SK-N-SH (cell line): ENCODE measurements at regions not wholly inside any gene's neighbourhood (a gene's known extent, or its start where the extent isn't known, plus 50 kb on each side); places are given as distances from the start of the nearest gene placed in this dataset.

Experiments
- CTCF ChIA-PET: fragments of 300-600, 350-600 bp; formaldehyde crosslinking; extraction: SDS; loops from one replicate; lab custom pipeline; 2021; lab: Yijun Ruan, JAX
- POLR2A ChIA-PET: fragments of 350-600 bp; sonication (Branson Sonifier 250); formaldehyde crosslinking; extraction: SDS; loops from one replicate; lab custom pipeline; 2020; ENCODE audit warnings: antibody characterized with exemption, inconsistent platforms; lab: Yijun Ruan, JAX
- DNase-seq: peaks from one replicate; pipeline ENCODE4 v3.0.0; 2012
- H2AFZ ChIP-seq: fragments of 200-600 bp; sonication (generic); 2 replicates; pipeline ENCODE4 v1.8.1; 2016; ENCODE audit warnings: antibody characterized with exemption, mild to moderate bottlenecking, low read depth
- H3F3A ChIP-seq: fragments of 200-600 bp; sonication (generic); replicated peaks from 2 replicates; pipeline ENCODE3; 2016; ENCODE audit warnings: antibody characterized with exemption, mild to moderate bottlenecking; ENCODE audit not compliant: insufficient read depth
- H3K27ac ChIP-seq, 2 experiments: fragments of 200-500 bp in 1 of 2; fragments of 200-600 bp in 1 of 2; sonication (Bioruptor generic) in 1 of 2; sonication (generic), shearing (Covaris generic) in 1 of 2; 2 replicates each; pipeline versions ENCODE4 v1.5.1 to v1.6.1; 2014 to 2016; ENCODE audit warnings: low read depth in 2 of 2, inconsistent platforms in 1 of 2, low read length in 1 of 2, mild to moderate bottlenecking in 1 of 2, mixed read lengths in 1 of 2
- H3K27me3 ChIP-seq: fragments of 200-600 bp; sonication (generic), shearing (Covaris generic); 2 replicates; pipeline ENCODE4 v1.6.1; 2016; ENCODE audit warnings: mixed run types; ENCODE audit not compliant: insufficient read depth
- H3K36me3 ChIP-seq, 2 experiments: fragments of 200-500 bp in 1 of 2; fragments of 200-600 bp in 1 of 2; sonication (Bioruptor generic) in 1 of 2; sonication (generic) in 1 of 2; replicated peaks in 1 of 2; 2 replicates each; pipeline versions ENCODE3 to v1.5.1; 2014 to 2016; ENCODE audit warnings: low read length in 1 of 2, mild to moderate bottlenecking in 1 of 2; ENCODE audit not compliant: insufficient read depth in 2 of 2, control insufficient read depth in 1 of 2
- H3K4me1 ChIP-seq, 2 experiments: fragments of 200-500 bp in 1 of 2; fragments of 200-600 bp in 1 of 2; sonication (Bioruptor generic) in 1 of 2; sonication (generic), shearing (Covaris generic) in 1 of 2; 2 replicates each; pipeline versions ENCODE4 v1.5.1 to v1.6.1; 2014 to 2016; ENCODE audit warnings: low read depth in 1 of 2, low read length in 1 of 2, mixed run types in 1 of 2; ENCODE audit not compliant: insufficient read depth in 2 of 2, control insufficient read depth in 1 of 2
- H3K4me2 ChIP-seq: fragments of 200-600 bp; sonication (generic), shearing (Covaris generic); 2 replicates; pipeline ENCODE4 v1.6.1; 2017; ENCODE audit warnings: mixed run types
- H3K4me3 ChIP-seq, 2 experiments: fragments of 200-500 bp in 1 of 2; fragments of 200-600 bp in 1 of 2; sonication (Bioruptor generic) in 1 of 2; sonication (generic), shearing (Covaris generic) in 1 of 2; 2 replicates each; pipeline versions ENCODE4 v1.5.1 to v1.8.1; 2014 to 2016; ENCODE audit warnings: low read depth in 2 of 2, inconsistent platforms in 1 of 2, low read length in 1 of 2, mild to moderate bottlenecking in 1 of 2, mixed read lengths in 1 of 2, moderate library complexity in 1 of 2
- H3K79me2 ChIP-seq: fragments of 200-600 bp; sonication (generic); 2 replicates; pipeline ENCODE4 v1.8.1; 2017; ENCODE audit warnings: mild to moderate bottlenecking; ENCODE audit not compliant: insufficient read depth
- H3K9ac ChIP-seq: fragments of 200-600 bp; sonication (generic); 2 replicates; pipeline ENCODE4 v1.6.1; 2017; ENCODE audit warnings: mixed run types
- H3K9me2 ChIP-seq: fragments of 200-600 bp; sonication (generic); 2 replicates; pipeline ENCODE4 v1.6.1; 2017; ENCODE audit warnings: mixed run types
- H3K9me3 ChIP-seq: fragments of 200-600 bp; sonication (generic); 2 replicates; pipeline ENCODE4 v1.6.1; 2017; ENCODE audit warnings: mixed run types, mild to moderate bottlenecking, moderate library complexity
- H4K20me1 ChIP-seq: fragments of 200-600 bp; sonication (generic); 2 replicates; pipeline ENCODE4 v1.6.1; 2017; ENCODE audit warnings: mild to moderate bottlenecking, mixed run types; ENCODE audit not compliant: insufficient read depth
- CHD2 ChIP-seq: fragments of 150-350 bp; IDR thresholded peaks from 2 replicates; pipeline ENCODE4 v1.6.1; 2018; ENCODE audit warnings: low read length; ENCODE audit not compliant: partially characterized antibody
- ELF1 ChIP-seq: IDR thresholded peaks from 2 replicates; pipeline ENCODE4 v1.4.0; 2012
- EP300 ChIP-seq, 2 experiments: IDR thresholded peaks; 2 replicates each; pipeline versions ENCODE4 v1.4.0 to v1.6.1; 2012; ENCODE audit warnings: borderline replicate concordance in 1 of 2, low read depth in 1 of 2, low read length in 1 of 2
- FOSL2 ChIP-seq: IDR thresholded peaks from 2 replicates; pipeline ENCODE4 v1.4.0; 2012; ENCODE audit warnings: low read depth, mild to moderate bottlenecking, moderate library complexity, borderline replicate concordance
- FOXJ3 ChIP-seq: sonication (generic); formaldehyde crosslinking; IDR thresholded peaks from 2 replicates; pipeline ENCODE4 v1.5.1; 2020; ENCODE audit warnings: mild to moderate bottlenecking, missing genetic modification reagents
- GATA2 ChIP-seq: sonication (generic); formaldehyde crosslinking; IDR thresholded peaks from 2 replicates; pipeline ENCODE4 v1.5.0; 2020; ENCODE audit warnings: mild to moderate bottlenecking, missing genetic modification reagents
- MEF2A ChIP-seq: IDR thresholded peaks from 2 replicates; pipeline ENCODE4 v1.4.0; 2012; ENCODE audit warnings: low read depth, borderline replicate concordance
- MXI1 ChIP-seq: IDR thresholded peaks from 2 replicates; pipeline ENCODE4 v1.6.1; 2012; ENCODE audit warnings: mild to moderate bottlenecking, low read depth, low read length, improper control_type of control experiment
- NRF1 ChIP-seq: IDR thresholded peaks from 2 replicates; pipeline ENCODE4 v1.6.1; 2012; ENCODE audit warnings: low read depth, mild to moderate bottlenecking, low read length
- RAD21 ChIP-seq: IDR thresholded peaks from 2 replicates; pipeline ENCODE4 v1.6.1; 2012; ENCODE audit warnings: mild to moderate bottlenecking, low read length
- RCOR1 ChIP-seq: fragments of 150-350 bp; IDR thresholded peaks from 2 replicates; pipeline ENCODE4 v1.6.1; 2017; ENCODE audit warnings: antibody characterized with exemption, low read length
- RFX5 ChIP-seq: IDR thresholded peaks from 2 replicates; pipeline ENCODE4 v1.6.1; 2012; ENCODE audit warnings: mild to moderate bottlenecking, improper control_type of control experiment, low read length
- TAF1 ChIP-seq: IDR thresholded peaks from 2 replicates; pipeline ENCODE4 v1.6.1; 2012; ENCODE audit warnings: low read depth, mild to moderate bottlenecking, low read length, moderate library complexity, borderline replicate concordance
- TCF12 ChIP-seq: IDR thresholded peaks from 2 replicates; pipeline ENCODE4 v1.4.0; 2012
- TF ChIP-seq, protein P1 (sequence below): IDR thresholded peaks from 2 replicates; pipeline ENCODE4; 2012
- TF ChIP-seq, protein P2 (sequence below): fragments of 150-350 bp; IDR thresholded peaks from 2 replicates; pipeline ENCODE4 v1.6.1; 2017; ENCODE audit warnings: antibody characterized with exemption, low read length, low read depth, borderline replicate concordance
- TF ChIP-seq, protein P3 (sequence below): fragments of 200-600 bp; sonication (generic); IDR thresholded peaks from 2 replicates; pipeline ENCODE4 v1.6.1; 2017; ENCODE audit warnings: antibody characterized with exemption, mild to moderate bottlenecking, moderate library complexity
- TF ChIP-seq, protein P4 (sequence below): IDR thresholded peaks from 2 replicates; pipeline ENCODE4 v1.4.0; 2012; ENCODE audit warnings: low read depth, borderline replicate concordance

DNA sequence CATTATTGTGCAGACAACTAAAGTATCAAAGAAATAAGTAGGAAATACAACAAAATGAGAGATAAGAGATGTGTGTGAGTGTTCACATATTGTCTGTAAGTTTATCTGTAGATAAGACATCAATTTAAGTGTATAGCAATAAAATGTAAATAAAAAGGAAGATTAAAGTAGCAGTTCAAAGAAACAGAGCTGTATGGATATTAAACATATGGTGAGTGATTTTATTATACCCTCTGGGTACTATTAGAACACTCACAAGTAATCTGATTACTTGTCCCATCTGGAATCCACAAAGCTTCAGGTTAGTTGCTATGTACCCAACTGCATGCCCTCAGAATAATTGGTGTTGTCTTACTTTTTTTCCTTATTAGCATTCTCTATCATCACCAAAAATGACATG is 747.9 kb upstream of the ADGRL3 start:
- Histone ChIP-seq H3K36me3 (no peaks in the 10 kb centered on the region), H2AFZ (no peak overlapping the region), H3F3A (no peaks in the 10 kb centered on the region), H3K4me3 (no peak overlapping the region), H3K27me3 (no peaks in the 10 kb centered on the region)
- POLR2A ChIA-PET = no interaction called here
- TF ChIP-seq, protein P1, sequence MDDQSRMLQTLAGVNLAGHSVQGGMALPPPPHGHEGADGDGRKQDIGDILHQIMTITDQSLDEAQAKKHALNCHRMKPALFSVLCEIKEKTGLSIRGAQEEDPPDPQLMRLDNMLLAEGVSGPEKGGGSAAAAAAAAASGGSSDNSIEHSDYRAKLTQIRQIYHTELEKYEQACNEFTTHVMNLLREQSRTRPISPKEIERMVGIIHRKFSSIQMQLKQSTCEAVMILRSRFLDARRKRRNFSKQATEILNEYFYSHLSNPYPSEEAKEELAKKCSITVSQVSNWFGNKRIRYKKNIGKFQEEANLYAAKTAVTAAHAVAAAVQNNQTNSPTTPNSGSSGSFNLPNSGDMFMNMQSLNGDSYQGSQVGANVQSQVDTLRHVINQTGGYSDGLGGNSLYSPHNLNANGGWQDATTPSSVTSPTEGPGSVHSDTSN = no peak
- TF ChIP-seq FOSL2 = no peak
- TF ChIP-seq, protein P2, sequence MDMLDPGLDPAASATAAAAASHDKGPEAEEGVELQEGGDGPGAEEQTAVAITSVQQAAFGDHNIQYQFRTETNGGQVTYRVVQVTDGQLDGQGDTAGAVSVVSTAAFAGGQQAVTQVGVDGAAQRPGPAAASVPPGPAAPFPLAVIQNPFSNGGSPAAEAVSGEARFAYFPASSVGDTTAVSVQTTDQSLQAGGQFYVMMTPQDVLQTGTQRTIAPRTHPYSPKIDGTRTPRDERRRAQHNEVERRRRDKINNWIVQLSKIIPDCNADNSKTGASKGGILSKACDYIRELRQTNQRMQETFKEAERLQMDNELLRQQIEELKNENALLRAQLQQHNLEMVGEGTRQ = no peak
- TF ChIP-seq CHD2 = no peak
- TF ChIP-seq ELF1 = no peak
- TF ChIP-seq, protein P3, sequence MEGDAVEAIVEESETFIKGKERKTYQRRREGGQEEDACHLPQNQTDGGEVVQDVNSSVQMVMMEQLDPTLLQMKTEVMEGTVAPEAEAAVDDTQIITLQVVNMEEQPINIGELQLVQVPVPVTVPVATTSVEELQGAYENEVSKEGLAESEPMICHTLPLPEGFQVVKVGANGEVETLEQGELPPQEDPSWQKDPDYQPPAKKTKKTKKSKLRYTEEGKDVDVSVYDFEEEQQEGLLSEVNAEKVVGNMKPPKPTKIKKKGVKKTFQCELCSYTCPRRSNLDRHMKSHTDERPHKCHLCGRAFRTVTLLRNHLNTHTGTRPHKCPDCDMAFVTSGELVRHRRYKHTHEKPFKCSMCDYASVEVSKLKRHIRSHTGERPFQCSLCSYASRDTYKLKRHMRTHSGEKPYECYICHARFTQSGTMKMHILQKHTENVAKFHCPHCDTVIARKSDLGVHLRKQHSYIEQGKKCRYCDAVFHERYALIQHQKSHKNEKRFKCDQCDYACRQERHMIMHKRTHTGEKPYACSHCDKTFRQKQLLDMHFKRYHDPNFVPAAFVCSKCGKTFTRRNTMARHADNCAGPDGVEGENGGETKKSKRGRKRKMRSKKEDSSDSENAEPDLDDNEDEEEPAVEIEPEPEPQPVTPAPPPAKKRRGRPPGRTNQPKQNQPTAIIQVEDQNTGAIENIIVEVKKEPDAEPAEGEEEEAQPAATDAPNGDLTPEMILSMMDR = no peak
- no peak for TF ChIP-seq RAD21
- TF ChIP-seq TAF1 = no peak
- no peak for TF ChIP-seq RFX5
- no peak for TF ChIP-seq TCF12
- TF ChIP-seq RCOR1 = peak; percentile 77
- TF ChIP-seq FOXJ3 (CRISPR knock-in tag) = no peak
- peak in 1 of 2 experiments; percentile 74; a peak in 1 of 4 replicates for TF ChIP-seq EP300 (IDR thresholded peaks at IDR 0.05; ENCODE audit: borderline replicate concordance in 1 of 2, low read depth in 1 of 2, low read length in 1 of 2)
- TF ChIP-seq GATA2 (CRISPR knock-in tag) = peak; percentile 50
- TF ChIP-seq NRF1 = no peak
- TF ChIP-seq, protein P4, sequence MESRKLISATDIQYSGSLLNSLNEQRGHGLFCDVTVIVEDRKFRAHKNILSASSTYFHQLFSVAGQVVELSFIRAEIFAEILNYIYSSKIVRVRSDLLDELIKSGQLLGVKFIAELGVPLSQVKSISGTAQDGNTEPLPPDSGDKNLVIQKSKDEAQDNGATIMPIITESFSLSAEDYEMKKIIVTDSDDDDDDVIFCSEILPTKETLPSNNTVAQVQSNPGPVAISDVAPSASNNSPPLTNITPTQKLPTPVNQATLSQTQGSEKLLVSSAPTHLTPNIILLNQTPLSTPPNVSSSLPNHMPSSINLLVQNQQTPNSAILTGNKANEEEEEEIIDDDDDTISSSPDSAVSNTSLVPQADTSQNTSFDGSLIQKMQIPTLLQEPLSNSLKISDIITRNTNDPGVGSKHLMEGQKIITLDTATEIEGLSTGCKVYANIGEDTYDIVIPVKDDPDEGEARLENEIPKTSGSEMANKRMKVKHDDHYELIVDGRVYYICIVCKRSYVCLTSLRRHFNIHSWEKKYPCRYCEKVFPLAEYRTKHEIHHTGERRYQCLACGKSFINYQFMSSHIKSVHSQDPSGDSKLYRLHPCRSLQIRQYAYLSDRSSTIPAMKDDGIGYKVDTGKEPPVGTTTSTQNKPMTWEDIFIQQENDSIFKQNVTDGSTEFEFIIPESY = no peak
- no peak for TF ChIP-seq MXI1
- TF ChIP-seq MEF2A = no peak
- TF ChIP-seq, all 33 proteins: peak for 3
- no peak overlapping the region for H3K4me2 ChIP-seq
- DNase-seq = peak; percentile 23
- no peaks in the 10 kb centered on the region for H4K20me1 ChIP-seq
- H3K9me3 ChIP-seq = no peaks in the 10 kb centered on the region
- H3K27ac ChIP-seq = no peak overlapping the region; a peak in 1 of 4 replicates
- H3K9me2 ChIP-seq = no peaks in the 10 kb centered on the region; the same call in 1 of the 2 replicates
- no peak overlapping the region for H3K9ac ChIP-seq
- H3K79me2 ChIP-seq = no peaks in the 10 kb centered on the region
- CTCF ChIA-PET = no interaction called here
- H3K4me1 ChIP-seq = no peaks in the 10 kb centered on the region
